ENCODE measurements at regions not wholly inside any gene's neighbourhood (a gene's known extent, or its start where the extent isn't known, plus 50 kb on each side); places are given as distances from the start of the nearest gene placed in this dataset.
"Not testable (repeated sequence)": the region's sequence is repeated elsewhere in the genome, so short reads cannot be mapped to it uniquely, and the experiment has no call there.

- in situ Hi-C loops (cut with HindIII; ENCODE audit: low pct_ligation_motif_present, low pct_unique_long_range_greater_than_20kb, low sequenced_read_pairs) = no loop called here
- DNase-seq = peak; percentile 34
Observed at GRCh38 chr20:54995553-54995952, 520.2 kb downstream of the DOK5 start.

- in situ Hi-C loops (cut with HindIII; ENCODE audit: low pct_ligation_motif_present, low pct_unique_long_range_greater_than_20kb, low sequenced_read_pairs) = no loop called here
- DNase-seq = no peak
Observed at GRCh38 chr20:54995011-54995410, 519.6 kb downstream of the DOK5 start.

GRCh38 chr20:54985091-54985490 is 509.7 kb downstream of the DOK5 start:
- DNase-seq = no peak
- in situ Hi-C loops (cut with HindIII; ENCODE audit: low pct_ligation_motif_present, low pct_unique_long_range_greater_than_20kb, low sequenced_read_pairs) = no loop called here

- in situ Hi-C loops (cut with HindIII; ENCODE audit: low pct_ligation_motif_present, low pct_unique_long_range_greater_than_20kb, low sequenced_read_pairs) = no loop called here
- no peak for DNase-seq
Observed at GRCh38 chr20:54984104-54984448, 508.7 kb downstream of the DOK5 start.

- DNase-seq = peak; percentile 8
- in situ Hi-C loops (cut with HindIII; ENCODE audit: low pct_ligation_motif_present, low pct_unique_long_range_greater_than_20kb, low sequenced_read_pairs) = not testable (repeated sequence)
Observed at GRCh38 chr20:54983394-54984103, 508.2 kb downstream of the DOK5 start.

GRCh38 chr20:54981175-54981574 is 505.8 kb downstream of the DOK5 start:
- no peak for DNase-seq
- in situ Hi-C loops (cut with HindIII; ENCODE audit: low pct_ligation_motif_present, low pct_unique_long_range_greater_than_20kb, low sequenced_read_pairs) = no loop called here

- in situ Hi-C loops (cut with HindIII; ENCODE audit: low pct_ligation_motif_present, low pct_unique_long_range_greater_than_20kb, low sequenced_read_pairs) = no loop called here
- peak; percentile 30 for DNase-seq
Observed at GRCh38 chr20:54980103-54980960, 504.9 kb downstream of the DOK5 start.

- in situ Hi-C loops (cut with HindIII; ENCODE audit: low pct_ligation_motif_present, low pct_unique_long_range_greater_than_20kb, low sequenced_read_pairs) = no loop called here
- no peak for DNase-seq
Observed at GRCh38 chr20:54950304-54950703, 474.9 kb downstream of the DOK5 start.

GRCh38 chr20:54941666-54942065 is 466.3 kb downstream of the DOK5 start:
- in situ Hi-C loops (cut with HindIII; ENCODE audit: low pct_ligation_motif_present, low pct_unique_long_range_greater_than_20kb, low sequenced_read_pairs) = no loop called here

GRCh38 chr20:54940522-54940921 is 465.1 kb downstream of the DOK5 start:
- in situ Hi-C loops (cut with HindIII; ENCODE audit: low pct_ligation_motif_present, low pct_unique_long_range_greater_than_20kb, low sequenced_read_pairs) = no loop called here
- no peak for DNase-seq

More at GRCh38 chr20:54941666-54942065, 466.3 kb downstream of the DOK5 start:
- no peak for DNase-seq

- no peak for DNase-seq
- in situ Hi-C loops (cut with HindIII; ENCODE audit: low pct_ligation_motif_present, low pct_unique_long_range_greater_than_20kb, low sequenced_read_pairs) = no loop called here
Observed at GRCh38 chr20:54938707-54939106, 463.3 kb downstream of the DOK5 start.

GRCh38 chr20:54933212-54933904 is 458.0 kb downstream of the DOK5 start:
- in situ Hi-C loops (cut with HindIII; ENCODE audit: low pct_ligation_motif_present, low pct_unique_long_range_greater_than_20kb, low sequenced_read_pairs) = no loop called here
- DNase-seq = no peak

GRCh38 chr20:54929191-54929590 is 453.8 kb downstream of the DOK5 start:
- in situ Hi-C loops (cut with HindIII; ENCODE audit: low pct_ligation_motif_present, low pct_unique_long_range_greater_than_20kb, low sequenced_read_pairs) = no loop called here
- DNase-seq = no peak

- DNase-seq = no peak
- in situ Hi-C loops (cut with HindIII; ENCODE audit: low pct_ligation_motif_present, low pct_unique_long_range_greater_than_20kb, low sequenced_read_pairs) = no loop called here
Observed at GRCh38 chr20:54928564-54928963, 453.2 kb downstream of the DOK5 start.

- in situ Hi-C loops (cut with HindIII; ENCODE audit: low pct_ligation_motif_present, low pct_unique_long_range_greater_than_20kb, low sequenced_read_pairs) = no loop called here
- DNase-seq = no peak
Observed at GRCh38 chr20:54922636-54923035, 447.2 kb downstream of the DOK5 start.

- in situ Hi-C loops (cut with HindIII; ENCODE audit: low pct_ligation_motif_present, low pct_unique_long_range_greater_than_20kb, low sequenced_read_pairs) = no loop called here
- no peak for DNase-seq
Observed at GRCh38 chr20:54922096-54922495, 446.7 kb downstream of the DOK5 start.

- DNase-seq = no peak
- in situ Hi-C loops (cut with HindIII; ENCODE audit: low pct_ligation_motif_present, low pct_unique_long_range_greater_than_20kb, low sequenced_read_pairs) = no loop called here
Observed at GRCh38 chr20:54920491-54920890, 445.1 kb downstream of the DOK5 start.

GRCh38 chr20:54918993-54919392 is 443.6 kb downstream of the DOK5 start:
- DNase-seq; in situ Hi-C loops (cut with HindIII; ENCODE audit: low pct_ligation_motif_present, low pct_unique_long_range_greater_than_20kb, low sequenced_read_pairs): not testable (repeated sequence)

GRCh38 chr20:54914995-54915394 is 439.6 kb downstream of the DOK5 start:
- in situ Hi-C loops (cut with HindIII; ENCODE audit: low pct_ligation_motif_present, low pct_unique_long_range_greater_than_20kb, low sequenced_read_pairs) = no loop called here

More at GRCh38 chr20:54914995-54915394, 439.6 kb downstream of the DOK5 start:
- no peak for DNase-seq

Data from ACHN (cell line).